ENCODE measurements at regions not wholly inside any gene's neighbourhood (a gene's known extent, or its start where the extent isn't known, plus 50 kb on each side); places are given as distances from the start of the nearest gene placed in this dataset.

GRCh38 chr6:114783083-114783482 is 440.3 kb upstream of the HS3ST5 start:
- Histone ChIP-seq H3K27me3 (ENCODE audit: control insufficient read depth in 2 of 2, insufficient read depth in 2 of 2, low read length in 2 of 2) (no peaks in the 10 kb centered on the region), H3K9me3 (replicated peaks in 1 of 2; ENCODE audit: control insufficient read depth in 1 of 2, insufficient read depth in 1 of 2, low read length in 2 of 2) (no peaks in the 10 kb centered on the region), H4K20me1 (ENCODE audit: insufficient read depth, low read length) (no peaks in the 10 kb centered on the region), H2AFZ (ENCODE audit: insufficient read depth, low read depth, low read length, poor library complexity, severe bottlenecking) (no peak overlapping the region), H3K4me1 (ENCODE audit: control insufficient read depth in 1 of 2, insufficient read depth in 2 of 2, low read length in 2 of 2) (no peaks in the 10 kb centered on the region), H3K36me3 (replicated peaks in 1 of 2; ENCODE audit: control insufficient read depth in 1 of 2, insufficient read depth in 2 of 2, low read length in 2 of 2) (no peaks in the 10 kb centered on the region), H3K4me2 (replicated peaks; ENCODE audit: extremely low read depth, low read length, poor library complexity, severe bottlenecking) (no peak overlapping the region), H3K4me3 (replicated peaks in 1 of 3; ENCODE audit: low read depth in 2 of 3, low read length in 3 of 3) (no peak overlapping the region), H3K9ac (ENCODE audit: insufficient read depth, low read length, poor library complexity, severe bottlenecking) (no peak overlapping the region), H3K79me2 (ENCODE audit: insufficient read depth, low read length) (no peaks in the 10 kb centered on the region), H3K27ac (ENCODE audit: low read depth in 1 of 2, low read length in 2 of 2) (no peak overlapping the region)
- DNase-seq: no peak
- Mint-ChIP-seq H3K9me3 (peaks cover 0 to 2% (median 0%) of the 10 kb centered on the region in 7 donors), H3K27me3 (ENCODE audit: low read depth in 3 of 3) (no peaks in the 10 kb centered on the region), H3K36me3 (no peaks in the 10 kb centered on the region), H3K27ac (no peak overlapping the region), H3K4me1 (no peaks in the 10 kb centered on the region), H3K4me3 (no peak overlapping the region)
- TF ChIP-seq, protein P1, sequence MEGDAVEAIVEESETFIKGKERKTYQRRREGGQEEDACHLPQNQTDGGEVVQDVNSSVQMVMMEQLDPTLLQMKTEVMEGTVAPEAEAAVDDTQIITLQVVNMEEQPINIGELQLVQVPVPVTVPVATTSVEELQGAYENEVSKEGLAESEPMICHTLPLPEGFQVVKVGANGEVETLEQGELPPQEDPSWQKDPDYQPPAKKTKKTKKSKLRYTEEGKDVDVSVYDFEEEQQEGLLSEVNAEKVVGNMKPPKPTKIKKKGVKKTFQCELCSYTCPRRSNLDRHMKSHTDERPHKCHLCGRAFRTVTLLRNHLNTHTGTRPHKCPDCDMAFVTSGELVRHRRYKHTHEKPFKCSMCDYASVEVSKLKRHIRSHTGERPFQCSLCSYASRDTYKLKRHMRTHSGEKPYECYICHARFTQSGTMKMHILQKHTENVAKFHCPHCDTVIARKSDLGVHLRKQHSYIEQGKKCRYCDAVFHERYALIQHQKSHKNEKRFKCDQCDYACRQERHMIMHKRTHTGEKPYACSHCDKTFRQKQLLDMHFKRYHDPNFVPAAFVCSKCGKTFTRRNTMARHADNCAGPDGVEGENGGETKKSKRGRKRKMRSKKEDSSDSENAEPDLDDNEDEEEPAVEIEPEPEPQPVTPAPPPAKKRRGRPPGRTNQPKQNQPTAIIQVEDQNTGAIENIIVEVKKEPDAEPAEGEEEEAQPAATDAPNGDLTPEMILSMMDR (IDR thresholded peaks at IDR 0.05): no peak
- intact Hi-C loops (cut with micrococcal nuclease): no loop called here

GRCh38 chr6:114764866-114765265 is 422.0 kb upstream of the HS3ST5 start:
- H3K4me2 ChIP-seq (replicated peaks; ENCODE audit: extremely low read depth, low read length, poor library complexity, severe bottlenecking): no peak overlapping the region
- no peaks in the 10 kb centered on the region for H3K79me2 ChIP-seq (ENCODE audit: insufficient read depth, low read length)
- TF ChIP-seq, protein P1 (IDR thresholded peaks at IDR 0.05): no peak
- no peaks in the 10 kb centered on the region for H3K27me3 ChIP-seq (ENCODE audit: control insufficient read depth in 2 of 2, insufficient read depth in 2 of 2, low read length in 2 of 2)
- DNase-seq: no peak
- no CpG with 5 or more reads among the region's 2 CpGs for WGBS (ENCODE audit: insufficient coverage)
- Mint-ChIP-seq H3K27ac (no peak overlapping the region), H3K4me3 (no peak overlapping the region), H3K9me3 (peaks cover 0 to 2% (median 0%) of the 10 kb centered on the region in 7 donors), H3K4me1 (no peaks in the 10 kb centered on the region), H3K36me3 (no peaks in the 10 kb centered on the region), H3K27me3 (ENCODE audit: low read depth in 3 of 3) (no peaks in the 10 kb centered on the region)
- intact Hi-C loops (cut with micrococcal nuclease): no loop called here
- no peak overlapping the region for H2AFZ ChIP-seq (ENCODE audit: insufficient read depth, low read depth, low read length, poor library complexity, severe bottlenecking)
- H3K27ac ChIP-seq (ENCODE audit: low read depth in 1 of 2, low read length in 2 of 2): no peak overlapping the region
- no peak overlapping the region for H3K4me3 ChIP-seq (replicated peaks in 1 of 3; ENCODE audit: low read depth in 2 of 3, low read length in 3 of 3)
- no peak overlapping the region for H3K9ac ChIP-seq (ENCODE audit: insufficient read depth, low read length, poor library complexity, severe bottlenecking)
- H4K20me1 ChIP-seq (ENCODE audit: insufficient read depth, low read length): no peaks in the 10 kb centered on the region
- no peaks in the 10 kb centered on the region for H3K4me1 ChIP-seq (ENCODE audit: control insufficient read depth in 1 of 2, insufficient read depth in 2 of 2, low read length in 2 of 2)
- peaks cover 0 to 5% of the 10 kb centered on the region in 2 donors for H3K9me3 ChIP-seq (replicated peaks in 1 of 2; ENCODE audit: control insufficient read depth in 1 of 2, insufficient read depth in 1 of 2, low read length in 2 of 2)
- H3K36me3 ChIP-seq (replicated peaks in 1 of 2; ENCODE audit: control insufficient read depth in 1 of 2, insufficient read depth in 2 of 2, low read length in 2 of 2): no peaks in the 10 kb centered on the region
